ENCODE measurements at regions not wholly inside any gene's neighbourhood (a gene's known extent, or its start where the extent isn't known, plus 50 kb on each side); places are given as distances from the start of the nearest gene placed in this dataset.

DNA sequence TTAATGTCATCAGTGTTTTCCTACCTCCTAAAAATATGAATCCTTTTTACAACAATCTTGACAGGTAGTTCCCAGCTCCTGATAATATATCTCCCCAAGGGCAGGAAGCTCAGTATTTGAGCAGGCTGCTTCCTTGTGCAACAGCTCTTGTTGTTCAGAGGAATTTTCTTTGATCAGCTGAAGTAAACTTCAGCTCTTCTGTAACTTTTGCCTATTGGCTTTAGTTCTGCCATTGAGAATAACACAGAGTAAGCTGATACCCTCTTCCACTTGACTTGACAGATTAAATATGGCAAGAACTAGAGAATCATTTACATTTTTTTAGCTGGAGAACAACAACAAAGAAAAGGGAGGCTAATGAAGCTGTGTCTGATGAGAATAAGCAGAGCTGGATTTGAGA lies 75.2 kb downstream of the LUZP4 start:
- intact Hi-C loops (cut with DNase I, micrococcal nuclease) = no loop called here
- no peak for TF ChIP-seq CTCF (IDR thresholded peaks at IDR 0.05)
- DNase-seq = no peak
- Histone ChIP-seq H3K4me1 (ENCODE audit: low read depth) (no peaks in the 10 kb centered on the region), H3K4me3 (no peak overlapping the region), H3K9me3 (no peaks in the 10 kb centered on the region), H3K36me3 (ENCODE audit: low read depth) (no peaks in the 10 kb centered on the region)
- ATAC-seq = no peak

DNA sequence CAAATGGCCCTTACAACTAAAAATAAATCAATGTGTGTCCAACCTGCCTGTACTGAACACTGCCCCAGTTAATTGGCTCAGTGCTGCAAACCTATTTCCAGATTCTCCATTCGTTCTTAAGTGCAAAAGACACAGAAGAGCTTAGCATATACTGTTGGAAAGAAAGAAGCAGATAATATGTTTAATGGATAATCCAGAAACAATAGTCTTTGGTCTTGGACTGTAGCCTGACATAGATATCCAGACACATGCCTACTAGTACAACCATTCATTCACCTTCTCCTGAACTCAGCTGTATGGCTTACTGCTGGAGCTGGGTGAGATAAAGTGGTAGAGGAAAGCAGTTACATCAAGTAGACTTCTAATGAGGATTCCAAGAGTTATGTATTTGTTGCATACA lies 77.0 kb downstream of the LUZP4 start:
- no peak for ATAC-seq
- intact Hi-C loops (cut with DNase I, micrococcal nuclease) = no loop called here
- no peak for TF ChIP-seq CTCF (IDR thresholded peaks at IDR 0.05)
- Histone ChIP-seq H3K9me3 (no peaks in the 10 kb centered on the region), H3K4me1 (ENCODE audit: low read depth) (no peaks in the 10 kb centered on the region), H3K36me3 (ENCODE audit: low read depth) (no peaks in the 10 kb centered on the region), H3K4me3 (no peak overlapping the region)
- no peak for DNase-seq

DNA sequence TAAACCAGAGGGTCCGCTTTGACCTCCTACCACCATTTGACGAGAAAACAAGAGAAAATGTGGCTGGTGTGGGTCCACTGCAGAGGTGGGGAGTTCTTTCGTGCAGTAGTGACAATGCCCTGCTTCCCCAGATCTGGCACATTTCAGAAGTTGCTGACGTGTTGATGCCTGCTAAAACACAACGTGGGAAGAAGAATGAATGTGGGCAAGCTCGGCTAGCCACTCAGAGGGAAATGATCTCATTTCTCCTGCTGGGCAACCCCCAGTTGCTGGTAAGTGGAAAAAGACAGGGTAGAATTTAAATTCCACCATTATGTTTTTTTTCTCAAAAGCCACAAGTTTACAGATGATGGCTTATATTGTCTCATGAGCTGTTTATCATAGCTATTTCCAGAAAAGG lies 77.9 kb downstream of the LUZP4 start:
- no peak overlapping the region for H3K4me3 ChIP-seq
- no peaks in the 10 kb centered on the region for H3K4me1 ChIP-seq (ENCODE audit: low read depth)
- ATAC-seq = no peak
- DNase-seq = no peak
- no peak for TF ChIP-seq CTCF (IDR thresholded peaks at IDR 0.05)
- no peaks in the 10 kb centered on the region for H3K36me3 ChIP-seq (ENCODE audit: low read depth)
- intact Hi-C loops (cut with DNase I, micrococcal nuclease) = no loop called here
- no peaks in the 10 kb centered on the region for H3K9me3 ChIP-seq

- H3K9me3 ChIP-seq = no peaks in the 10 kb centered on the region
- ATAC-seq (no peak), DNase-seq (no peak)
- intact Hi-C loops (cut with DNase I, micrococcal nuclease) = no loop called here
- H3K36me3 ChIP-seq (ENCODE audit: low read depth) = no peaks in the 10 kb centered on the region
- no peak for TF ChIP-seq CTCF (IDR thresholded peaks at IDR 0.05)
- H3K4me1 ChIP-seq (ENCODE audit: low read depth) = no peaks in the 10 kb centered on the region
- H3K4me3 ChIP-seq = no peak overlapping the region
Measured at GRCh38 chrX:115367951-115368350, 78.4 kb downstream of the LUZP4 start.

DNA sequence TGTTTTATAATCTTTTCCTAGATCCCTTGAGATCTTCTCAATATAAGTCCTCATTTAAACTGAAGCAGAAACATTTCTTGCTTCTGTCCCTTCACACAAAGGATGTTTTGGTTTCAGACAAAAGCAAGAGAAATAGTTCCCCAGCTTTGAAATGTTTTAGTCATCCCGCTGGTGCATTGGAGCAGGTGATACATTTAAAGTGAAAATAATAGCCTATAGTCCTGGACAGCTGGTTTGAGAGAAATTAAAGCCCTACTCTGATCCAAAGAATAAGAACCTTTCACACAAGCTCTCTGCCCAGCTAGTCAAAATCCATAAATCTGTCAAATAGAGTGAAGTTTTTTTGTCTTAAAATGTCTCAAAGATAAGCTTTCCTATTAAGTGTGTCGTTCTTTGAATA lies 79.4 kb downstream of the LUZP4 start:
- H3K9me3 ChIP-seq = no peaks in the 10 kb centered on the region
- no peaks in the 10 kb centered on the region for H3K4me1 ChIP-seq (ENCODE audit: low read depth)
- intact Hi-C loops (cut with DNase I, micrococcal nuclease) = no loop called here
- no peak for ATAC-seq
- H3K36me3 ChIP-seq (ENCODE audit: low read depth) = no peaks in the 10 kb centered on the region
- H3K4me3 ChIP-seq = no peak overlapping the region
- no peak for DNase-seq
- TF ChIP-seq CTCF (IDR thresholded peaks at IDR 0.05) = no peak

- ATAC-seq (no peak), DNase-seq (no peak)
Measured at GRCh38 chrX:115372152-115372551, 82.6 kb downstream of the LUZP4 start.

More at GRCh38 chrX:115372152-115372551, 82.6 kb downstream of the LUZP4 start:
- no peak for TF ChIP-seq CTCF (IDR thresholded peaks at IDR 0.05)
- Histone ChIP-seq H3K9me3 (no peaks in the 10 kb centered on the region), H3K4me1 (ENCODE audit: low read depth) (no peaks in the 10 kb centered on the region), H3K4me3 (no peak overlapping the region), H3K36me3 (ENCODE audit: low read depth) (no peaks in the 10 kb centered on the region)
- intact Hi-C loops (cut with DNase I, micrococcal nuclease) = no loop called here

Data from mucosa of descending colon (tissue), 3 donors.